ENCODE measurements at regions not wholly inside any gene's neighbourhood (a gene's known extent, or its start where the extent isn't known, plus 50 kb on each side); places are given as distances from the start of the nearest gene placed in this dataset.
"Not testable (repeated sequence)": the region's sequence is repeated elsewhere in the genome, so short reads cannot be mapped to it uniquely, and the experiment has no call there.

DNA sequence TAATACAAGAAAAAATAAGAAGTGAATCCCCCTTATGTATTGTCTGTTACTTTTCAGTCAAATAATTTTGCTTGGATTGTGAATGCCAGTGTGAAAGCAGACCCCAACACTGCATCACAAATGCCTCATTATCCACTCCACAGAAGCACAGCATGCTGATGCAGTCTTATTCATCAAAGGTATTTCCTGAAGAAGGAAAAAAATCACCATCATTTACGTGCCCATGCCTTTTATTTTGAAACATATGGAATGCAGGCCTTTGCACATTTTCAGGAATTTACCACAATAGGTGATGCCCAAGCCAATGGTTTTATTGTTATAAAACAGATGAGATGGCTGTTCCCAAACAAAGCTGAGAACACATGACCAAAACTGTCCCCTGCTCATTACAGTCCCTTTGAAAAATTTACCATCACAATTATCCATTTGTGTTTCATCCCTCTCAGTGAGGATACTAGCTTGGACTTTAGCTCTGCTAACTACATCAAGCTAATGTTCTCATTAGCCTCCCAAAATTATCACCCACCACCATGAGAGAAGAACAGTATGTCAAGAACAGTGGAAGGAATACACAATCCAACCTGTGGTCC lies 180.6 kb upstream of the HTR1E start:
- Histone ChIP-seq H3K9ac (ENCODE audit: insufficient read depth, low read length) (no peak overlapping the region), H3K27ac (ENCODE audit: insufficient read depth, low read length) (no peak overlapping the region), H3K36me3 (ENCODE audit: control insufficient read depth, insufficient read depth, low read length) (no peaks in the 10 kb centered on the region), H3K27me3 (ENCODE audit: control insufficient read depth, insufficient read depth, low read length) (no peaks in the 10 kb centered on the region), H3K4me2 (ENCODE audit: extremely low read depth, insufficient read depth, low read length) (no peak overlapping the region), H3K4me1 (ENCODE audit: control insufficient read depth, extremely low read depth, insufficient read depth, low read length) (no peaks in the 10 kb centered on the region), H2AFZ (ENCODE audit: low read length) (no peak overlapping the region), H3K9me3 (ENCODE audit: control insufficient read depth, insufficient read depth, low read depth, low read length) (no peaks in the 10 kb centered on the region), H3K4me3 (replicated peaks in 1 of 4; ENCODE audit: control extremely low read depth in 1 of 4, insufficient read depth in 1 of 4, low read depth in 3 of 4, low read length in 4 of 4) (no peak overlapping the region), H4K20me1 (ENCODE audit: control insufficient read depth, extremely low read depth, insufficient read depth, low read length) (no peaks in the 10 kb centered on the region), H3K79me2 (ENCODE audit: control insufficient read depth, insufficient read depth, low read length) (no peaks in the 10 kb centered on the region)
- TF ChIP-seq, protein P1, sequence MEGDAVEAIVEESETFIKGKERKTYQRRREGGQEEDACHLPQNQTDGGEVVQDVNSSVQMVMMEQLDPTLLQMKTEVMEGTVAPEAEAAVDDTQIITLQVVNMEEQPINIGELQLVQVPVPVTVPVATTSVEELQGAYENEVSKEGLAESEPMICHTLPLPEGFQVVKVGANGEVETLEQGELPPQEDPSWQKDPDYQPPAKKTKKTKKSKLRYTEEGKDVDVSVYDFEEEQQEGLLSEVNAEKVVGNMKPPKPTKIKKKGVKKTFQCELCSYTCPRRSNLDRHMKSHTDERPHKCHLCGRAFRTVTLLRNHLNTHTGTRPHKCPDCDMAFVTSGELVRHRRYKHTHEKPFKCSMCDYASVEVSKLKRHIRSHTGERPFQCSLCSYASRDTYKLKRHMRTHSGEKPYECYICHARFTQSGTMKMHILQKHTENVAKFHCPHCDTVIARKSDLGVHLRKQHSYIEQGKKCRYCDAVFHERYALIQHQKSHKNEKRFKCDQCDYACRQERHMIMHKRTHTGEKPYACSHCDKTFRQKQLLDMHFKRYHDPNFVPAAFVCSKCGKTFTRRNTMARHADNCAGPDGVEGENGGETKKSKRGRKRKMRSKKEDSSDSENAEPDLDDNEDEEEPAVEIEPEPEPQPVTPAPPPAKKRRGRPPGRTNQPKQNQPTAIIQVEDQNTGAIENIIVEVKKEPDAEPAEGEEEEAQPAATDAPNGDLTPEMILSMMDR (conservative IDR thresholded peaks at IDR 0.05 in 1 of 2, IDR thresholded peaks at IDR 0.05 in 1 of 2; ENCODE audit: low read depth in 1 of 2, low read length in 2 of 2): no peak
- TF ChIP-seq EZH2 (IDR thresholded peaks at IDR 0.05; ENCODE audit: low read length, missing control alignments): no peak
- no peak for DNase-seq (ENCODE audit: low read depth in 2 of 2)

DNA sequence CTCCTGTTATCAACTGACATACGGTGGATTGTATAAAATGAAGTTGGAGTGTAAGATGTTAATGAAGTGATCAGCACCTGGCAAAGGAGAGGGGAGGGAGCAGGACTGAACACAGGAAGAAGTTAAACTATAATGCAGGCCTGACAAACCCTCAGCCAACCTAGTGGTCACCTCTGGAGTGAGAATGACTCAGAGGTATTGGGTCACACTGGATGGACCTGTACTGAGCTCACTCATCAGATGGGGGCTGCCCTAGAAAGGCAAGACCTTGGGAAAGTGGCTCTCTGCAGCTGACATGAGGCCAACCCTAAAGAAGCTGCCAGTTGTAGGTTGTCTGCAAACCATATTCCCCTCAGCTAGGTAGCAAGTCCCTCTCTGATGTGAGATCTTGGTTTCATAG lies 193.3 kb upstream of the HTR1E start:
- TF ChIP-seq EZH2 (IDR thresholded peaks at IDR 0.05; ENCODE audit: low read length, missing control alignments): no peak
- TF ChIP-seq, protein P1 (conservative IDR thresholded peaks at IDR 0.05 in 1 of 2, IDR thresholded peaks at IDR 0.05 in 1 of 2; ENCODE audit: low read depth in 1 of 2, low read length in 2 of 2): no peak
- H3K4me1 ChIP-seq (ENCODE audit: control insufficient read depth, extremely low read depth, insufficient read depth, low read length): no peaks in the 10 kb centered on the region

DNA sequence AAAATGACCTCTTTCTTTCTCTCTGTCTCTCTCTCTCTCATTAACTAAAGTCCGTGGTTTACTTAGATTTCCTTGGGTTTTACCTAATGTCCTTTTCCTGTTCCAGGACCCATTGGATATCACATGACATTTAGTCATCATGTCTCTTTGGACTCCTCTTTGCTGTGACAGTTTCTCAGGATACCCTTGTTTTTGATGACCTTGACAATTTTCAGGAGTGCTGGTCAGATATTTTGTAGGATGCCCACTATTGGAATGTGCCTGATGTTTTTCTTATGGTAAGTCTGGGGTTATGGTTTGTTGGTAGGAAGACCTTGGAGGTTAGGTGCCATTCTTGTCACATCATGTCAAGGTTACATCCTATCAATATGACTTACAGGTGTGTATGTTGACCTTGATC lies 199.2 kb upstream of the HTR1E start:
- no peak overlapping the region for H3K4me3 ChIP-seq (replicated peaks in 1 of 4; ENCODE audit: control extremely low read depth in 1 of 4, insufficient read depth in 1 of 4, low read depth in 3 of 4, low read length in 4 of 4)
- TF ChIP-seq, protein P1 (conservative IDR thresholded peaks at IDR 0.05 in 1 of 2, IDR thresholded peaks at IDR 0.05 in 1 of 2; ENCODE audit: low read depth in 1 of 2, low read length in 2 of 2): no peak
- no peak for TF ChIP-seq EZH2 (IDR thresholded peaks at IDR 0.05; ENCODE audit: low read length, missing control alignments)
- H3K27ac ChIP-seq (ENCODE audit: insufficient read depth, low read length): no peak overlapping the region
- H3K4me1 ChIP-seq (ENCODE audit: control insufficient read depth, extremely low read depth, insufficient read depth, low read length): no peaks in the 10 kb centered on the region
- H4K20me1 ChIP-seq (ENCODE audit: control insufficient read depth, extremely low read depth, insufficient read depth, low read length): no peaks in the 10 kb centered on the region
- DNase-seq (ENCODE audit: low read depth in 2 of 2): no peak
- H3K79me2 ChIP-seq (ENCODE audit: control insufficient read depth, insufficient read depth, low read length): no peaks in the 10 kb centered on the region
- no peak overlapping the region for H3K4me2 ChIP-seq (ENCODE audit: extremely low read depth, insufficient read depth, low read length)
- no peak overlapping the region for H2AFZ ChIP-seq (ENCODE audit: low read length)
- H3K36me3 ChIP-seq (ENCODE audit: control insufficient read depth, insufficient read depth, low read length): no peaks in the 10 kb centered on the region
- no peaks in the 10 kb centered on the region for H3K9me3 ChIP-seq (ENCODE audit: control insufficient read depth, insufficient read depth, low read depth, low read length)
- H3K27me3 ChIP-seq (ENCODE audit: control insufficient read depth, insufficient read depth, low read length): no peaks in the 10 kb centered on the region
- no peak overlapping the region for H3K9ac ChIP-seq (ENCODE audit: insufficient read depth, low read length)

More for the DNA sequence above, 193.3 kb upstream of the HTR1E start:
- Histone ChIP-seq H3K79me2 (ENCODE audit: control insufficient read depth, insufficient read depth, low read length) (no peaks in the 10 kb centered on the region), H3K27me3 (ENCODE audit: control insufficient read depth, insufficient read depth, low read length) (no peaks in the 10 kb centered on the region), H3K4me3 (replicated peaks in 1 of 4; ENCODE audit: control extremely low read depth in 1 of 4, insufficient read depth in 1 of 4, low read depth in 3 of 4, low read length in 4 of 4) (no peak overlapping the region), H3K9me3 (ENCODE audit: control insufficient read depth, insufficient read depth, low read depth, low read length) (no peaks in the 10 kb centered on the region), H3K9ac (ENCODE audit: insufficient read depth, low read length) (no peak overlapping the region), H4K20me1 (ENCODE audit: control insufficient read depth, extremely low read depth, insufficient read depth, low read length) (no peaks in the 10 kb centered on the region), H3K36me3 (ENCODE audit: control insufficient read depth, insufficient read depth, low read length) (no peaks in the 10 kb centered on the region), H2AFZ (ENCODE audit: low read length) (no peak overlapping the region), H3K4me2 (ENCODE audit: extremely low read depth, insufficient read depth, low read length) (no peak overlapping the region), H3K27ac (ENCODE audit: insufficient read depth, low read length) (no peak overlapping the region)
- no peak for DNase-seq (ENCODE audit: low read depth in 2 of 2)

GRCh38 chr6:86731631-86732030 lies 205.7 kb upstream of the HTR1E start:
- not testable (repeated sequence) for H3K36me3 ChIP-seq (ENCODE audit: control insufficient read depth, insufficient read depth, low read length); H3K27me3 ChIP-seq (ENCODE audit: control insufficient read depth, insufficient read depth, low read length); H3K4me2 ChIP-seq (ENCODE audit: extremely low read depth, insufficient read depth, low read length); H3K9me3 ChIP-seq (ENCODE audit: control insufficient read depth, insufficient read depth, low read depth, low read length); H3K4me3 ChIP-seq (replicated peaks in 1 of 4; ENCODE audit: control extremely low read depth in 1 of 4, insufficient read depth in 1 of 4, low read depth in 3 of 4, low read length in 4 of 4); H3K4me1 ChIP-seq (ENCODE audit: control insufficient read depth, extremely low read depth, insufficient read depth, low read length); H2AFZ ChIP-seq (ENCODE audit: low read length); H3K79me2 ChIP-seq (ENCODE audit: control insufficient read depth, insufficient read depth, low read length); H4K20me1 ChIP-seq (ENCODE audit: control insufficient read depth, extremely low read depth, insufficient read depth, low read length); DNase-seq (ENCODE audit: low read depth in 2 of 2); H3K9ac ChIP-seq (ENCODE audit: insufficient read depth, low read length); H3K27ac ChIP-seq (ENCODE audit: insufficient read depth, low read length)

DNA sequence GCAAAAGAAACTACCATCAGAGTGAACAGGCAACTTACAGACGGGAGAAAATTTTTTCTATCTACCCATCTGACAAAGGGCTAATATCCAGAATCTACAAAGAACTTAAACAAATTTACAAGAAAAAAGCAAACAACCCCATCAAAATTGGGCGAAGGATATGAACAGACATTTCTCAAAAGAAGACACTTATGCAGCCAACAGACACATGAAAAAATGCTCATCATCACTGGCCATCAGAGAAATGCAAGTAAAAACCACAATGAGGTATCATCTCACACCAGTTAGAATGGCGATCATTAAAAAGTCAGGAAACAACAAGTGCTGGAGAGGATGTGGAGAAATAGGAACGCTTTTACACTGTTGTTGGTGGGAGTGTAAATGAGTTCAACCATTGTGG lies 206.6 kb upstream of the HTR1E start:
- H3K27ac ChIP-seq (ENCODE audit: insufficient read depth, low read length); H3K27me3 ChIP-seq (ENCODE audit: control insufficient read depth, insufficient read depth, low read length); H3K4me3 ChIP-seq (replicated peaks in 1 of 4; ENCODE audit: control extremely low read depth in 1 of 4, insufficient read depth in 1 of 4, low read depth in 3 of 4, low read length in 4 of 4); H3K9me3 ChIP-seq (ENCODE audit: control insufficient read depth, insufficient read depth, low read depth, low read length); H3K4me1 ChIP-seq (ENCODE audit: control insufficient read depth, extremely low read depth, insufficient read depth, low read length); H4K20me1 ChIP-seq (ENCODE audit: control insufficient read depth, extremely low read depth, insufficient read depth, low read length); DNase-seq (ENCODE audit: low read depth in 2 of 2); H3K79me2 ChIP-seq (ENCODE audit: control insufficient read depth, insufficient read depth, low read length); H2AFZ ChIP-seq (ENCODE audit: low read length); H3K36me3 ChIP-seq (ENCODE audit: control insufficient read depth, insufficient read depth, low read length); H3K9ac ChIP-seq (ENCODE audit: insufficient read depth, low read length); H3K4me2 ChIP-seq (ENCODE audit: extremely low read depth, insufficient read depth, low read length): not testable (repeated sequence)

All from fibroblast of lung (primary cell).